Activated T-cell treated with anti-CD3 and anti-CD28 coated beads, Interleukin-2, amount 50 U/mL, for 48 hours (primary cell): ENCODE measurements at regions not wholly inside any gene's neighbourhood (a gene's known extent, or its start where the extent isn't known, plus 50 kb on each side); places are given as distances from the start of the nearest gene placed in this dataset.
"Not testable (repeated sequence)": the region's sequence is repeated elsewhere in the genome, so short reads cannot be mapped to it uniquely, and the experiment has no call there.

Experiments used
- DNase-seq, 2 experiments: peaks; one replicate each; pipeline ENCODE4 v3.0.0-alpha.2; 2020

DNA sequence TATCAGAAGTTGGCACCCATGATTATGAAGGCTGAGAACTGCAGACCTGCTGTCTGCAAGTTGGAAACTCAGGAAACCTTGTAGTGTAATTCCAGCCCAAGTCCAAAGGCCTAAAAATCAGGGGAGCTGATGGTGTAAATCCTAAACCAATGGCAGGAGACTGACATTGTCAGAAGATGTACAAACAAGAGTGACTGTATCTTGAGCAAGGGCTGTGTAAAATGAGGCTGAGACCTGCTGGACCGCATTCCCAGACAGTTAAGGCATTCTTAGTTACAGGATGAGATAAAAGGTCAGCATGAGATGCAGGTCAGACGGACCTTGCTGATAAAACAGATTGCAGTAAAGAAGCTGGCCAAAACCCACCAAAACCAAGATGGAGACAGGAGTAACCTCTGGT is 147.7 kb downstream of the COG6 start:
- DNase-seq: no peak

DNA sequence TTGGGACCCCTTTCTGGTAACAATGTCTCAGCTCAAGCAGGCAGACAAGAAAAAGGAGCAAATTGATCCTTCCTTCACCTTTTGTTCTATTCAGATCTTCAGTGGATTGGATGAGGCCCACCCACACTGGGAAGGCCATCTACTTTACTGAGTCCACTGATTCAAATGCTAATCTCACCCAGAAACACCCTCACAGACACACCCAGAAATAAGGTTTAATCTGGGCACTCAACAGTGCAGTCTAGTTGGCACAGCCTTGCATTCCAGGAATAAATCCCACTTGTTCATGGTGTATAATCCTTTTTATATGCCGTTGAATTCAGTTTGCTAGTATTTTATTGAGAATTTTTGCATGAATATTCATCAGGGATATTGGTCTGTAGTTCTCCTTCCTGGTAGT is 148.4 kb downstream of the COG6 start:
- DNase-seq: no peak

DNA sequence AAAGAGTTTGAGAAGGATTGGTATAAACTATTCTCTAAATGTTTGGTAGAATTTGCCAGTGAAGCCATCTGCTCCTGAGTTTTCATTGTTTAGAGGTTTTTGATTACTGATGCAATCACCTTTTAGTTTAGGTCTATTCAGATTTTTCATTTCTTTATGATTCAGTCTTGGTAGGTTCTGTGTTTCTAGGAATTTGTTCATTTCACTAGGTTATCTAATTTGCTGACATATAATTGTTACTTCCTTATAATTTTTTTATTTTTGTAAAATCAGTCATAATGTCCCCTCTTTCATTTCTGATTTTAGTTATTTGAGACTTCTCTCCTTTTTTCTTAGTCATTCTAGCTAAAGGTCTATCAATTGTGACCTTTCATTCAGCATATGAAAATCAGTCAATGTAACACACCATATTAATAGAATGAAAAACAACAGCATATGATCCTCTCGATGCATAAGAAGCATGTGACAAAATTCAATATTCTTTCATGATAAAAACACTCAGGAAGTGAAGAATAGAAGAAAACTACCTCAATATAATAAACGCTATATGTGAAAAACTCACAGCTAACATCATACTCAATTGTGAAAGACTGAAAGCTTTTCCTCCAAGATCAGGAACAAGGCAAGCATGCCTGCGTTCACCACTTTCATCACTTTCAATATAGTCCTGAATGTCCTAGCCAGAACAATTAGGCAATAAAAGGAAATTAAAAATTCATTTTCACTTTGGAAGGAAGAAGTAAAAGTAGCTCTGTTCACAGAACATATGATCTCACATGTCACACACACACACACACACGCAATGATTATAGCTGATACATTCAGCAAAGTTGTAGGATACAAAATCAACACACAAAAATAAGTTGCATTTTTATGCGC is 149.1 kb downstream of the COG6 start:
- no peak for DNase-seq

DNA sequence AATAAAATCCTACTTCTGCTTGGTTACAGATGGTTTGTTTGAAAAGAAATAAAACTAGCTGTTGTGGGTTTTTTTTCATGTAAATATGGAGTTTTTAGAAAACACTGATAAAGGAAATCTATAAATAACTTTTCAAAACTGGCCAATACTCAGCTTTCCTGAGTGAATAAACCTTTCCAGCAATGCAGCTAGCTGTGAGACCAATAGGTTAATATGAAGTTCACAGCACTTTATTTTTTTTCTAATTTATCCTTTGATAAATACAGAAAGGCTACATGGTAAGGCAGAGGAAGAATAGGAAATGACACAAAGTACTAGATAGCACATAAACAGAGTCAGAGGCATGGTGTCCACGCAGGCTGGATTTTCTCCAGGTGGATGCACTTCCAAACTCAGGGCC is 154.0 kb downstream of the COG6 start:
- no peak for DNase-seq

DNA sequence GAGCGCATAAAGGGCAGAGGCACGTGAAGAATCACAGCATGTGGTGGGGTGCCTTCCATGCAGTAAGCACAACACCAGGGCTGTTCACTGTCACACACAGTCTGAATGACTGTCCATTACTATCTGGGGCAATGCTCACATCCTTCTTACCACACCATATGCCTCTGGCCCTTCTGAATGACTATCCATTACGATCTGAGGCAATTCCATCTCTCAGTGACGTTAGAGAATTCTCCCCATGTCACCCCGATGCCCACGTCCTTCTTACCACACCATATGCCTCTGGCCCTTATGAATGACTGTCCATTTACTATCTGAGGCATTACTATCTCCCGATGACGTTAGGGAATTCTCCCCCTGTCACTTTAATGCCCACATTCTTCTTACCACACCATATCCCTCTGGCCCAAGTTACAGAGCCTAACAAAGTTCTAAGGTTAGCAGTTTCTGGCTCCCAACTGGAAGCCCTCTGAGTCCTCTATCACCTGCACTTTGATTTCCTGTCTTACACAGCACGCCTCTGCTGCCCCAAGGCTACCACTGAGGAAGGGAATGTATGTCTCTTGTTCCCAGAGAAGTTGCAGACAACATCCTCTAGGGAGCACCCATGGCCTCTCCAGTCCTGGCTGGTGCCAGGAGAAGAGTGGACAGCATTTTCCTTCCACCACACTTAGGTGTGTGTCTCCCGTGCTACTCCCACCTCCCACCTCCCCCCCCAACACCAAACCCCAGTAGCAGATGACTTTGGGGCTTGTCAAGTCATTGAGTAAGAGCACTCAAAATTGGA is 154.8 kb downstream of the COG6 start:
- no peak for DNase-seq

DNA sequence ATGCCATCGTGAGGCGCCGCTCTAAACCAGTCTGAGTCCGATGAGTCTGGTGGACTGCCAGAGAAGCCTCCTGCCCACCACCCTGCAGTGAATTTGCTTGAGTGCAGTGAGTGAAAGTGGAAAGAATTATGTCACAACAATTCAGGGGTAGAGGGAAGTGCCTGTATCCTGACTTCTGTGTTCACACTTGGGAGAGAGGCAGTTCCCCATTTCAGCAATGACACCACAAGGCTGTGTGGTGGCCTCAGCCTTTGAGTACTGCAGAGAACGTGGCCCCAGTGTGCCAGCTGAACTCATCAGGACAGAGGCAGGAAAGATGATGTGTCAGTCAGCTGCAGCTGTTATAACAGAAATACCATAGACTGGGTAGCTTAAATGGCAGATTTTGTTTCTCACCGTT is 155.6 kb downstream of the COG6 start:
- no peak for DNase-seq

DNA sequence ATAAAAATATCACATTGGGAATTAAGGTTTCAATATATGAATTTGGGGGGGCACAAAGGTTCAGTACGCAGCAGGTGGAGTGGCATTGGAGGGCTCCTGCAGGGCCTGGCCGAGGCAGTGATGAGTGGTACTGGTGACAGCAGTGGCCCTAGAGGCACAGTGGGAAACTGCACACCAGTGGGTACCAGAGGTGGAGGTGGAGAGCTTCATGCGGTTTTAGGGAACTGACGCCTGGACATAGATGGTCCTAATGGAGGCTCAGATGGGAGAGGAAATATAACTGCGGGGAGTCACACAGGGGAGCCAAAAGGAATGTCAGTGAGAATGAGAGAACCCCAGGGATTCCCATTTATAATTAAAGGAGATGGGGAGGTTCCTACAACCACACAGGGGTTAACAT is 156.2 kb downstream of the COG6 start:
- DNase-seq: no peak

DNA sequence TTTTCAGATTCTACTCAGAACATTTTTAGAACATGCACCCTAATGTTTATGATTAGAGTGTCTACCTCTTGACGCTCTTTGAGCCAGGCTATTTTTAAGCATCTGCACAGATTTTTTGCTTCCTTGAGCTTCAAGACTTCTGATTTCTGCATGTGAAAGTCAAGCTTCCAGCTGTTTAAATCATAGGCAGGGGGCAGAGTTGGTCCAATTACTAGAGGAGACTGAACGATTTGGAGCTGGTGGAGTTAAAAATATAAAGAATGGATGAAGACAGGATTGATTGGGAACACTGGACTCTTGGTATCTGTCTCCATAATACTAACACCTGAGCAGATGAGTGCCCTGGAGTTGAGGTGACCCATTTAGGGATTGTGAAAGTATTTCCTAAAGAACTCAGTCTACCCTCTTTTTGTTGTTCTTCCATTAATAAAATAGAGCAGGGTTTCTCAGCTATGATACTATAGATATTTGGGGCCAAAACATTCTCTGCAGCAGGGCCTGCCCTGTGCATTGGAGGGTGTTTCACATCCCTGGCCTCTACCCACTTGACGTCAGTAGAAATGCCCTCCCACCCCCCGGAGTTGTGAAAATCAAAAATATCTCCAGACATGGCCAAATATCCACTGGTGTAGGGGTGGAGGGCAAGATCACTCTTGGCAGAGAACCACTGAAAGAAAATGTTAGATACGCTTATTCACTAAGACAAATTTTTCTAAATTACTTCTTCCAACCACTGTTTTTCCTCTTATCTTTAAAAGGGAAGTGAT is 160.1 kb downstream of the COG6 start:
- DNase-seq: no peak

DNA sequence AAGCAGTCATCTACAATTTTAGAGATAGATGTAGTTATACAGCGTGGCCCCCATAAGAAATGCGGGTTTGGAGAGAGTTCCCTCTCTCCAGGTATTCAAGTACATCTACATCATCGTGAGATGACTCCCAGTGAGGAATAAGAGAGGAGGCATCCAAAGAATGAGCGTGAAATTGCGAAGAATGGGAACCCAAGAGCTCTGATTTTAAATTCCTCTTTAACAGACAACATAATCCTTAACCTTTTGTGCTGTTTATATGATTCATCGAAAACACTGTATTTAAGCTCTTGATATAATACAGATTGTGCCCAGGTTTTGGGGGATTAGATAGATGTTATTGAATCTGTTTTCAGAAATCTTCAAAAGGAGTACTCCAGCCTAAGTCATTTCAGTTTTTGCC is 161.5 kb downstream of the COG6 start:
- DNase-seq: no peak

DNA sequence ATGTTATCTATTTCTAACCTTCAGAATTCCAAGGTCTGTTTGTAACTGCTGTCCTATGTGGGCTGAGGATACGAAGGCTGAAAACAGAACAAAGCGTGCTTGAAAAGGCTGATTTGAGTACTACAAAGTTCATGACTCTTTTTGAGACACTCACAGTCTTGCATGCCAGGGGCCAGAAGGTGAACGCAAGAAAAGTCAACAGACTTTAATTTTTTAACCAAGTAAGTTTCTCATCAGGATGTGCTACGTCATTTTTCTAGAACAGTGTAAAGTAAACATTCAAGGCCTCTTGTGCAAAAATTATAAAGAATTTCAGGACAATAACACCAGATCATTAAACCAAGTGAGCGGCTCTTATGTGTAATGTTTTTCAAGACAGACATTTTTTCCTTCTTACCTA is 163.5 kb downstream of the COG6 start:
- DNase-seq: no peak

DNA sequence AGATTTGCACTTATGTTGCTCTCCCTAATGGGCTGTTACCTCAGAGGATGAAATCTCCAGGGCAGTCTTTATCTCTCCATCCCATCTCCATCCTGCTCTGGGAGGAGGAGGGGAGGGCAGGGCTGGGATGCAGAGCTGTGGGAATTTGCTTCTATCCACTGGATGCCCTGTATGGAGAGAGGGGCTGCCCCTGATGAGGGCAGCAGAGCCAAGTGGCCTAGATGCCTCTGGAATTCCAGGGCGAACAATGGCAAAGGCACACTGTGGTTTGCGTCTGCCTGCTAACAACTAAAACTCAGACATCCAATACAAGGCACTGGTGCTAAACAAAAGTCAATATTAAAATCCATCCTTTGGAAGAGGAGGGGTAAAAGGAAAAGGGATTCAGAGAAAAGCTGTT is 165.1 kb downstream of the COG6 start:
- DNase-seq: no peak

DNA sequence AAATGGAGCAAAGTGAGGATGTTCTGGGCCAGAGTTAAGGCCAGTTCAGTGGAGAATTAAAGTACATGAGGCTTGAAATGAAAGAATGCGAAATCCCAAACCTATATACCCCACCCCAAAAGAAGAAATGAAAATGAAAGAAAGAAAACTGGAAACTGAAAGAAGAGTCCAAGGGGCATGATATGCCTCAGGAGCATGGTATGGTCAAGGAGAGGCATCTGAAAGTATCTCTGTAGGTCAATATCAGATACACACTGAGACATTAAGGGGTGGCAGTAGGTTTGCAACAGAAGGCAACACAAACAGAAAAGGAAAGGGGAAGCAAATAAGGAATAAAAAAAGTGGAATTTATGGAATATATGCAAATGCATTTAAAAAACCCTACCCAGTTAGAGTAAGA is 166.5 kb downstream of the COG6 start:
- no peak for DNase-seq

DNA sequence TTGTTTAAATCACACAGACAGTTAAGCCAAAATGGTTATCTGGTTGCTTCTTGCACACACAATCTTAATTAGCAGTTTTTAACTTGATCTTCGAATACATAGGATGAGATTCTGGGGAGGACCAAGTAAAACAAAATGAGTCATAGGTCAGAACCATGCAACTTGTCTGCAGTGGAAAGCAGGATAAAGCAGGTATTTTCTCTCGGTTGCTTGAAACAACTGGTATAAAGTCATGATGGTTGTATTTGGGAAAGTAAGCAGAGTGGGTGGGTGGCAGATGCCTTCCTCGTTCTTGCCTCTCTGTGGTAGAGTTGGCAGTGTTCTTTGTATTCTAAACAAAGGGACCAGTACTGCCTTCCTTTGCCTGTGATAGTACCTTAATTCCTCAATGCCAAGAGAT is 167.0 kb downstream of the COG6 start:
- DNase-seq: no peak

DNA sequence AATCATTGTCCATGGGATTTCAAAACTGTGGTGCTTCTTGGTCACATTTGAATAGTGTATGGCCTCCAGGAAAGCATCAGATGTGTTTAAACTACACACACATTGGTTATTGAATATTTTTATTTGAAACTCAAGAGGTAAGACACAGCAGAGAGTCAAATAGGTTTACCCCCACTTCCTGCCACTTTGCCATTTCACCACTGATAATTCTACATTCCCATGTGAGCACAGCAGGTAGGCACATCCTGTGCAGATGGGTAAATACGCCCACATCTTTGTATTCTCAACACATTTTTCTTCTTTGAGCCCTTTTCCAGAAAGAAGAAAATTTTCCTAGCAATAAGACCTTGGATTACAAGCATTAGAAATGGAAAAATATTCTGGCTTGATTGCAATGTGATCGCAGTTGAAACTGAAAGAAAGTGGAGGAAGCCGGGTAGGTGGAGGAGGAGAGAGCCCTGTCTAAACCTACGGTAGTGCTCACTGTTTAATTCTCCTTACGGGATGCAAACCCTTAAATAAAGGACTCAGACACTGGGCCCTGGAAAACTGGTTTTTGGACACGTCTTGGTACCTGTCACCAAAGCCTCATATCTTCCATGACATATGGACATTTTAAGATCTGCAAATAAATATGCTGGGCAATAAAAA is 167.7 kb downstream of the COG6 start:
- DNase-seq: no peak

DNA sequence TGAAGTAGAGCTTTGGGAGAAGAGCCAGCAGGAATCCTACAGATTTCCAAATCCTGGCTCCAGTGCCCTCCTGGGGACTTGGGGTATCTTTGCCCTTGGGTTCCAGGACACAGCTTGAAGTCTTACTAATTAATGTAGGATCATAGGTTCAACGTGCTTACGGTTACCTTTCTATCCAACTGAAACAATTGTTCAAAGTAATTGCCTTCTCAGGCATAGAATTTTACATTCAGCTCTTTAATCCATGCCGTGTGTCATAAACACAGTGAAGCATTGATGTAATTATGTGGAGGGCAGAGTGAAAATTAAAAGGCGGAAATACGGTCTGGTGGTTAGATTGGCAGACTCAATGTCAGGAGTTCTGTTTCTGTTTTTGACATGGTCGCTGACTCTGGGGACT is 170.4 kb downstream of the COG6 start:
- DNase-seq: no peak

DNA sequence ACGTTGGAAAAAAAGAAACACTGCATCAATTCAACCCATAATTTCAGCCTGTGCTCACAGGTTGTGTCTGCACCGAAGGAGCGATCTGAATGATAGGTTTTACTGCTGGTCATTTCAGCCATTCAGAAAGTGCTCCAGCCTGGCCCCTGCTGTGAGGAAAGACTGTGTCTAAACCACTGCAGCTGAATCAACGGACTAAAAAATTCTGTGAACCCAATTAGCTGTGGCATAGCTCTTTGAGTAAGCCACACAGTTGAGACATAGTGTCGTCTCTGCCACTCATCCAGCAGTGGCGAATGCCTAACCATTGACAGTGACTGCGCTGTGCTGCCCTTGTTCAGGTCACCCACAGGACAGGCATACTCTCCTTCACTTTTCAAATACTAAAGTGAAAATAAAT is 179.8 kb downstream of the COG6 start:
- DNase-seq: no peak

DNA sequence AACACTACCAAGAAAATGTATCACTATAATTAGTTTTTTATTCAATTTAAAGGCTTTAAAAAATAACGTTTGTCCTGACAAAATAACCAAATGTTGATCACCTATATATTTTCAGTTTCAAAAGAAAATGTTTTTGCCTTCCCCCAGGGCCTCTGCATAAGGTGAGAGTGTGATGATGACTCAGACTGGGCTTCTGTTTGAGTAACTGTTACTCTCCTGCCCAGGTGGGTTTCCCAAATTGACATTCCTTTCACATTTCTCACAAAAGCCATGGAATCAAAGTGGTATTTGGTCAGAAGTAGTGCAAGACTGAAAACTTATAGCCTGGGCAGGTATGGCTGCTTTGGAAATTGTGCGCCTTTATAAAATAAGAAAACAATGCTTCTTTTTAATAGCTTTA is 180.6 kb downstream of the COG6 start:
- no peak for DNase-seq

DNA sequence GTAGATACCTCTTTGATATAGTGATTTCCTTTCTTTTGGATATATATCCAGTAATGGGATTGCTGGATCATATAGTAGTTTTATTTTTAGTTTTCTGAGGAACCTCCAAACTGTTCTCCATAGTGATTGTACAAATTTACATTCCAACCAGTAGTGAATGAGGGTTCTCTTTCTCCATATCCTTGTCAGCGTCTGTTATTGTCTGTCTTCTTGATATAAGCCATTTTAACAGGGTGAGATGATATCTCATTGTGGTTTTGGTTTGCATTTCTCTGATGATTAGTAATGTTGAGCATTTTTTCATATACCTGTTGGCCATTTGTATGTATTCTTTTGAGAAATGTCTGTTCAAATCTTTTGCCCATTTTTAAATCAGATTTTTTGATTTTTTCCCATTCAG is 182.4 kb downstream of the COG6 start:
- DNase-seq: not testable (repeated sequence)

DNA sequence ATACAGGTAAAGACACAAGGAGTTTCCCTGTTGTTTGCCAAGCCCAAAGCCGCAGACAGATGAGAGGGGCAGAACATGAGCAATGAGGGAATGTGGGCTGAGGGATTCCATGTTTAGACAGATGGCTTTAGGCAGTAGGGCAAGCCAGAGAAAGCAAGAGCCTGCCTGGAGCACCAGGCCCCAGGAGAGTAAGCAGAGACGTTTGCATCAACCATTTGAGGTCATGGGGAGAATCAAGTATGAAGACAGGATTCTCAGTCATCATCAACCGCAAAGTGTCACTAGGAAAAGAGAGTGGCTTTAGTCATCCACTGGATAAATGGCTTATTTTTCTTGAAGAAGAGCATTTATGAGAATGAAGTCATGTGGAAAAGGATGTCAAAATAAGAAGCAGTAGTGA is 184.7 kb downstream of the COG6 start:
- no peak for DNase-seq

DNA sequence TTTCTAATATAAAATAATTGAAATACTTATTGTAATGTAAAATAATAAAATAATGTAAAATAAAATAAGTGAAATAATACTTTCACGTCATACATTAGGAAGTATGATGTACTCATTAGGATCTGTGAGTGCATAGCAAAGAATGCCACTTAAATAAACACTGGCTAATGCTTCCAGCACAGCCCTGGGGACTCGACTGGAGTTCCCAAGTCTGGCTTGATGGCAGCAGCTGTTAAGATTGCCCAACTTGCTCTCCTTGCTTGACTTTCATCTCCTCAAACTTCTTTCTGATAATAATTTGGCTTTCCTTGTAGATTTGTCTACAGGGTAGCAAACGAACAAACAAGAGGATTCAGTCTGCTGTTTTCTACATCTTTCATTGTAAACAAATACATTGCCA is 191.9 kb downstream of the COG6 start:
- DNase-seq: no peak

DNA sequence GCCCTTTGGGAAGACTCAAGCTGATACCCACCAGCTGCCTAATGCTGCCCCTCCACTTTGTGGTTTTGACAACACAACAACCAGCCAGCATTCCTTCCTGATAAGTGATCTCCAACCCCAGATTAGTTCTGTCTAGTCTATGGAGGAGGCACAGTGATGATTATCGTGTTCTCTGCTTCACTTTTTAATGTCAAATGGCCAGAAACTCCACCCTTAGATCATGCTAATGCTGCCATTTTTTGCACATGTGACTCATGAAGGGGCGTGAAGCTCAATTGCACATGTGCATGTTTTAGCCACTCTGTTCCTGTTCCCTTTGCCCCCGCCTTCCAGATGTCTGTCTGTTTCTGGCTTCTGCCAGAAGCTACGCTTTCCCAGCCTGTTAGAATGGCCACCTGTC is 199.8 kb downstream of the COG6 start:
- DNase-seq: no peak

DNA sequence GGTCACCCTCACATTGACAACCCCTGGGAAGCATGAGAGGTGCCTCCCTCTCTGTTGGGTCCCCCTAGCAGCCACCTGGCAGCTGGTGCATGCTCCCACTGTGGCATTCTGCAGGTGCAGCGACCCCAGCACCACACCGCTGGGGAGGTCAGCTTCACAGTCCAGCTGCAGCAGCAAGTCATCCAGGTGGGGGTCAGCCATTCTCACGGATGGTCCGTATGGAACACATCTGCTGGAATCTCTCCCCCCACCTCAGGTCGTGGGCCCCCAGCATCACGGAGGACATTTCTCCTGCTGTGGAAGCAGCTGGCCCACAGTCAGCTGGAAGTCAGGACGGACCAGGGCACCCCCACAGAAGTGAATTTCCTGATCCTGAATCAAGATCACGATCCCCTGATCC is 201.3 kb downstream of the COG6 start:
- no peak for DNase-seq

DNA sequence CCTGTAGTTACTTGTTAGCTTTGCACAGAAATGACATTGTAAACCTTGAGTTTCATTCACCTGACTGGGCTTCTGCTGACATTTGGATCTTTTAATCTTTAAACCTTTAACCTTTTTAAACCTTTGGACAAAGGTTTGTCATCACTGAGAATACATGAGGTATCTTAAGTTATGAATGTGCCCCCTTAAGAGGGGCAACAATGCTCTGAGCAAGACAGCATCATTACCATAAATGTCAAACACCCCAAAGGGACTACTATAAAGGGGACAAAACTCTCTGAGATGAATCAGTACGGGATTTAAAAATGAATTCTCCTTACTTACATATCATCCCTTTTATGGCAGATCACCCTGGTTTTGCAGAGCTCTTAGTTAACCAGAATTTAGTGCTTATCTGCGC is 203.3 kb downstream of the COG6 start:
- no peak for DNase-seq
